ENCODE measurements at regions not wholly inside any gene's neighbourhood (a gene's known extent, or its start where the extent isn't known, plus 50 kb on each side); places are given as distances from the start of the nearest gene placed in this dataset.
A peak's percentile ranks its signal among the peaks of the same experiment; 100 is the strongest.
"Not testable (repeated sequence)": the region's sequence is repeated elsewhere in the genome, so short reads cannot be mapped to it uniquely, and the experiment has no call there.

- DNase-seq = no peak
Observed at GRCh38 chr11:127804747-127805400, 782.5 kb downstream of the ETS1 start.

GRCh38 chr11:127803755-127804154, 783.6 kb downstream of the ETS1 start:
- DNase-seq = no peak

GRCh38 chr11:127800989-127801688, 786.2 kb downstream of the ETS1 start:
- no peak for DNase-seq

GRCh38 chr11:127795326-127795725, 792.0 kb downstream of the ETS1 start:
- DNase-seq = no peak

- DNase-seq = no peak
Observed at GRCh38 chr11:127791844-127792243, 791.3 kb upstream of the KIRREL3 start.

- DNase-seq = no peak
Observed at GRCh38 chr11:127790592-127790991, 790.0 kb upstream of the KIRREL3 start.

GRCh38 chr11:127789927-127790326, 789.4 kb upstream of the KIRREL3 start:
- peak in 1 of 2 experiments; percentile 3 for DNase-seq

GRCh38 chr11:127772938-127773337, 772.4 kb upstream of the KIRREL3 start:
- DNase-seq = not testable (repeated sequence)

- not testable (repeated sequence) for DNase-seq
Observed at GRCh38 chr11:127768931-127769330, 768.4 kb upstream of the KIRREL3 start.

GRCh38 chr11:127766734-127767133, 766.2 kb upstream of the KIRREL3 start:
- no peak for DNase-seq

- no peak for DNase-seq
Observed at GRCh38 chr11:127738771-127739286, 738.3 kb upstream of the KIRREL3 start.

GRCh38 chr11:127737499-127737898, 736.9 kb upstream of the KIRREL3 start:
- no peak for DNase-seq

- DNase-seq = no peak
Observed at GRCh38 chr11:127733552-127733951, 733.0 kb upstream of the KIRREL3 start.

GRCh38 chr11:127726367-127726766, 725.8 kb upstream of the KIRREL3 start:
- no peak for DNase-seq

GRCh38 chr11:127723714-127724113, 723.1 kb upstream of the KIRREL3 start:
- no peak for DNase-seq

GRCh38 chr11:127713226-127713625, 712.7 kb upstream of the KIRREL3 start:
- DNase-seq = no peak

GRCh38 chr11:127711748-127712147, 711.2 kb upstream of the KIRREL3 start:
- DNase-seq = no peak

GRCh38 chr11:127710831-127711230, 710.3 kb upstream of the KIRREL3 start:
- DNase-seq = no peak

GRCh38 chr11:127709960-127710359, 709.4 kb upstream of the KIRREL3 start:
- DNase-seq = no peak

GRCh38 chr11:127693686-127694085, 693.1 kb upstream of the KIRREL3 start:
- no peak for DNase-seq

GRCh38 chr11:127683321-127683720, 682.8 kb upstream of the KIRREL3 start:
- no peak for DNase-seq

- no peak for DNase-seq
Observed at GRCh38 chr11:127679816-127680545, 679.4 kb upstream of the KIRREL3 start.

GRCh38 chr11:127678631-127679030, 678.1 kb upstream of the KIRREL3 start:
- DNase-seq = no peak
